AG09309 (cell line): ENCODE measurements at regions not wholly inside any gene's neighbourhood (a gene's known extent, or its start where the extent isn't known, plus 50 kb on each side); places are given as distances from the start of the nearest gene placed in this dataset.

Source experiments
- DNase-seq: peaks from one replicate; pipeline ENCODE4 v3.0.0-alpha.2; 2010; ENCODE audit warnings: low read depth
- H3K4me3 ChIP-seq: 2 replicates; pipeline ENCODE4 v1.5.1; 2011; ENCODE audit warnings: mild to moderate bottlenecking, low read depth, low read length, moderate library complexity; ENCODE audit not compliant: control insufficient read depth
- TF ChIP-seq, protein P1 (sequence below): IDR thresholded peaks from 2 replicates; pipeline ENCODE4 v1.5.1; 2011; ENCODE audit warnings: mild to moderate bottlenecking, low read depth, low read length, inconsistent platforms; ENCODE audit not compliant: insufficient read depth, control insufficient read depth; ENCODE audit errors: missing control alignments

DNA sequence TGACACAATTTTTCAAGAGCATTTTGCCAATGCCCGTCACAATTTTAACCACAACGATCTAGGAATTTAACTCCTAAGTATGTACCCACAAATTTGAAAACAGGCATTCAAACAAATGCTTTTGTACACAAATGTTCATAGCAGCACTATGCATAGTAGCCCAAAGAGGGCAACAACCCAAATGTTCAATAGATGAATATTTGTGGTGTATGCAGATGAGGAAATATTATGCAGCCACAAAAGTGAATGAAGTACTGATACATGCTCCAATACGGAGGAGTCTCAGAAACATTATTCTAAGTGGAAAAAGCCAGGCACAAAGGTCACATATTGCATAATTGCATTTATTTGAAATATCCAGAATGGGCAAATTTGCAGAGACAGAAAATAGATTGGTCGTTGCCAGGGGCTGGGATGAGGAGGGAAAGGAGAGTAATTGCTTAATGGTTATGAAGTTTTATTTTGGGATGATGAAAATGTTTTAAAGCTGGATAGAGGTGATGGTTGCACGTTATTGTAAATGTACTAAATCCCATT, 117.2 kb downstream of the PXDC1 start:
- TF ChIP-seq, protein P1, sequence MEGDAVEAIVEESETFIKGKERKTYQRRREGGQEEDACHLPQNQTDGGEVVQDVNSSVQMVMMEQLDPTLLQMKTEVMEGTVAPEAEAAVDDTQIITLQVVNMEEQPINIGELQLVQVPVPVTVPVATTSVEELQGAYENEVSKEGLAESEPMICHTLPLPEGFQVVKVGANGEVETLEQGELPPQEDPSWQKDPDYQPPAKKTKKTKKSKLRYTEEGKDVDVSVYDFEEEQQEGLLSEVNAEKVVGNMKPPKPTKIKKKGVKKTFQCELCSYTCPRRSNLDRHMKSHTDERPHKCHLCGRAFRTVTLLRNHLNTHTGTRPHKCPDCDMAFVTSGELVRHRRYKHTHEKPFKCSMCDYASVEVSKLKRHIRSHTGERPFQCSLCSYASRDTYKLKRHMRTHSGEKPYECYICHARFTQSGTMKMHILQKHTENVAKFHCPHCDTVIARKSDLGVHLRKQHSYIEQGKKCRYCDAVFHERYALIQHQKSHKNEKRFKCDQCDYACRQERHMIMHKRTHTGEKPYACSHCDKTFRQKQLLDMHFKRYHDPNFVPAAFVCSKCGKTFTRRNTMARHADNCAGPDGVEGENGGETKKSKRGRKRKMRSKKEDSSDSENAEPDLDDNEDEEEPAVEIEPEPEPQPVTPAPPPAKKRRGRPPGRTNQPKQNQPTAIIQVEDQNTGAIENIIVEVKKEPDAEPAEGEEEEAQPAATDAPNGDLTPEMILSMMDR = no peak
- DNase-seq = no peak
- H3K4me3 ChIP-seq = no peak overlapping the region

DNA sequence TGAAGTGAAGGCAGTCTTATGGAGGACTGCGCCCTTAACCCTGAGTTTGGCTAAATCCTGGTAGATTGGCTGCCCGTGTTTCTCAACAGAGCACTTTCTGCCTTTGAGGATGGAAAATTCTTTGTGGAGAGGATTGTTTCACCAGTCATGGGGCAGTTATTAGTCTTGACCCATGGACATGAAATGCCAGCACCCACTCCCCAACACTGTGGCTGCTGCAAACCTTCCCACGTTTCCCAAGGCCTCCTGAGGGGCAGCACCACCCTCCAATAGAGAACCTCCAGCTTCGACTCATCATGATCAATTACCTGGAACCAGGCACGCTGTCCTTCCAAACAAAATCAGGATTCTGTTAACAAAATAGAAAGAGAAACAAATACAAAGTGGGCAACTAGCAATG, 117.8 kb downstream of the PXDC1 start:
- DNase-seq = no peak
- TF ChIP-seq, protein P1 = no peak
- no peak overlapping the region for H3K4me3 ChIP-seq

DNA sequence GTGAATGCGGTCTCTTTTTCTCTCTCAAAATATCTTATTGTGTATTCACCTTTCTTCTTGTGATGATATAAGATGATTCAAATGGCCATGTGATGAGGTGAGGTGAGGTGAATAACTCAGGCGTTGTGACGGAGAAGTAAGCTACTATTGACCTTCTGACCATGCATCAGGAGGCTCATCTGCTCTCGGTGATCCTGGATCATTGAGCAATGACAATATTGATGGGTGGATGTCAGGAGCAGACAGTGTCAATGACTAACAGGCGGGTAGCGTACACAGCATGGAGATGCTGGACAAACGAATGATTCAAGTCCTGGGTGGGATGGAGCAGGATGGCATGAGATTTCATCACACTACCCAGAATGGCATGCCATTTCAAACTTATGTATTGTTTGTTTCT, 119.6 kb downstream of the PXDC1 start:
- TF ChIP-seq, protein P1 = no peak
- H3K4me3 ChIP-seq = no peak overlapping the region
- DNase-seq = no peak

DNA sequence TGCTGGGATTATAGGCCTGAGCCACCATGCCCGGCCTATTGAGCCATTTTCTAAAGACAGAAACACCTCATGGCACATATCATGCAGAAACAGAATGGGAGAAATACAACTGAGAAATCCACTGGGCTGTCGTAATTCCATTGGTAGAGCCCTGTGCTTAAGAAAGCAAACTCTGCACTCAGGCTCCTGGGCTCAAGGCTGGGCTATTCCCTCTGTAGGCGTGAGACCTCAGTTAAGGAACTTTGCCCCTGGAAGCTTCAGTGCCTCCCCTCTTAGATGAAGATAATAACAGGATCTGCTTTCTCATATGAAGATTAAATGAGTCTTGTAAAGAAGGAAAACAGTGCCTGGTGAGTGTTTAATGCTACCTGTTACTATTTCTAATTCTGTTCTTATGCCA, 120.3 kb downstream of the PXDC1 start:
- DNase-seq = no peak
- TF ChIP-seq, protein P1 = no peak
- no peak overlapping the region for H3K4me3 ChIP-seq

DNA sequence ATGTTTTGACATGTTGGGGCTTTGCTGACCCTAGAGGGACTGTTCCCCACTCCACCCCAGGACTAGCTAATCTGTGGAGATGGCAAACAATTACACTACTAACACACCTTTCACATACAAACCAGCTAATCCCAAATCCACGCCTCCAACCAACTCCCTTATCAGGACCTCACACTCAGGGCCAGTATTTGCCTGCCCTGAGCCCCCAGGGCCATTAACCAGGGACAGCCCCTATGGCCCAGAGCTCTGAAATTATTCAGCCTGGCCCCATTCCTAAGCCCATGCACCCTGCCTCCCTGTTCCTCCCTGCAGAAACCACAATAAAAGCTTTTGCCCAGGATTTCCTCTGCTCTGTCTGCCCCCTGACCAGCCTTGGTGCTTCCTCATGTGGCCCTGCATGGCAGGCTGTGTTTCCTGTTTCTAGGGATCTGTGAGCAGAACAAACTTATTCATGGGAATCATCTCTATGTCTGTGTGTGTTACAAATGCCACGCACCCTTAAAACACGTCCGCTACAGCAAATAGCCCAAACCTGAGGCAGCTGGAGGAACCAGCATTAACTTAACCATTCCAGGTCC, 121.2 kb downstream of the PXDC1 start:
- no peak overlapping the region for H3K4me3 ChIP-seq
- DNase-seq = no peak
- TF ChIP-seq, protein P1 = no peak

DNA sequence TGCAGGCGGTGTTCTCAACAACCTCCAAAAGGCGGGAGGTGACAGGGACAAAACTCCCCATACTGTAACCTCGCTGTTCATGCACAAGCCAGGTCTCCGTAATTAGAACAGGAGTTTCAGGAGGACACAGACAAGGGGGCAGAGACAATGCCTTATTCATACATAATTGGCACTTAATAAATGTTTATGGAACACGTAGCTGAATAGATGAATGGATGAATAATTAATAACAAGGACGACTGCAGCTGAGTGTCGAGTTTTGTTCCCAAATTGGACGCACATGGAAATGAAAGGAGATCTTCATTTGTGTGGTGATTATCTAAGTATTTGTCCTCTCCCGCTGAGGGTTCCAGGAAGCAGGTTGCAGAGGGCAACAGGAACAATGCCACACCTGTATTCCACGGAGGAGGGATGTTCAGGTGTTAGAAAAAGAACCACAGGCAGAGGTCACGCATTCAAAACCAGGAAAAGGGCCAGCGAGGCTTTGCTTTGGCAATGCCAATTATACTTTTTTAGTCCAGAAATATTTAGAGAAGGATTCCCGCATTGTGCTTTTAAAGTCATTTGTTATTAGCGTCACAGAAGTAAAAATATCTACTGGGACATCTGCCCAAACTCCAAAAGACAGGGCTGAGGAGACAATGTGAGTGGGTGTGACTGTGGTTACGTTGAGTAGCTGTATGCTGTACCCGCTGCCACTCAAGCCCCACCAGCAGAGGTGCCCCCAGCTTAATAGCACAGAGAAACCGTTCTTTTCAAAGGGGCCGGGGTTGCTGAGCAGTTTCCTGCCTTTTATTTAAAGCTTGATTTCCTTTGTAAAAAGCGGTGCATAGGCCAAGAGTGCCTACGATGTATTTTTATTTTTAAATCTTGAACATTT, 123.3 kb downstream of the PXDC1 start:
- no peak overlapping the region for H3K4me3 ChIP-seq
- TF ChIP-seq, protein P1 = no peak
- no peak for DNase-seq
